Tibial artery (tissue), 4 donors: ENCODE measurements at regions not wholly inside any gene's neighbourhood (a gene's known extent, or its start where the extent isn't known, plus 50 kb on each side); places are given as distances from the start of the nearest gene placed in this dataset.

Experiments used
- DNase-seq, 2 donors: peaks; one replicate each; pipeline ENCODE4 v3.0.0-alpha.2; 2019
- H3K27ac ChIP-seq, 2 donors: fragments of 200-600 bp; sonication (generic) in 1 of 2; 1 replicate in 1 of 2; 2 replicates in 1 of 2; pipeline ENCODE4 v1.5.1; 2018 to 2019; ENCODE audit warnings: mild to moderate bottlenecking in 1 of 2
- H3K27me3 ChIP-seq, 2 donors: fragments of 200-600 bp; sonication (generic) in 1 of 2; one replicate each; pipeline versions ENCODE4 v1.5.1 to v1.6.0; 2016 to 2019
- H3K36me3 ChIP-seq, 3 donors: fragments of 200-600 bp; sonication (generic) in 2 of 3; one replicate each; pipeline ENCODE4 v1.5.1; 2016 to 2019; ENCODE audit warnings: mild to moderate bottlenecking in 2 of 3
- H3K4me1 ChIP-seq, 4 donors: fragments of 200-600 bp; sonication (generic) in 2 of 4; 1 replicate in 3 of 4; 2 replicates in 1 of 4; pipeline ENCODE4 v1.5.1; 2016 to 2019
- H3K4me3 ChIP-seq, 2 donors: fragments of 200-600 bp; sonication (generic) in 1 of 2; 1 replicate in 1 of 2; 2 replicates in 1 of 2; pipeline ENCODE4 v1.5.1; 2018 to 2019; ENCODE audit warnings: mild to moderate bottlenecking in 2 of 2
- H3K9me3 ChIP-seq, 3 donors: fragments of 200-600 bp; sonication (generic) in 1 of 3; one replicate each; pipeline ENCODE4 v1.5.1; 2016 to 2019
- CTCF ChIP-seq, 2 experiments: fragments of 200-600 bp in 1 of 2; fragments of 450-650 bp in 1 of 2; IDR thresholded peaks; one replicate each; pipeline ENCODE4 v1.5.1; 2017 to 2019; ENCODE audit warnings: antibody characterized with exemption in 2 of 2, mild to moderate bottlenecking in 1 of 2, moderate library complexity in 1 of 2
- intact Hi-C: fragments of 100-400 bp; cut with DNase I; formaldehyde crosslinking; loops from one replicate; pipeline ENCODE4 v1.15.0; 2023; ENCODE audit warnings: low total_unique reads

GRCh38 chr4:25527034-25527433 lies 128.6 kb upstream of the SLC34A2 start:
- intact Hi-C loops = no loop called here
- no peaks in the 10 kb centered on the region for H3K27me3 ChIP-seq
- no peaks in the 10 kb centered on the region for H3K36me3 ChIP-seq
- no peak overlapping the region for H3K27ac ChIP-seq
- no peak for TF ChIP-seq CTCF (IDR thresholded peaks at IDR 0.05)
- DNase-seq = no peak
- no peaks in the 10 kb centered on the region for H3K4me1 ChIP-seq
- no peaks in the 10 kb centered on the region for H3K9me3 ChIP-seq
- H3K4me3 ChIP-seq = no peak overlapping the region

- no peak for DNase-seq
- intact Hi-C loops = no loop called here
- H3K4me1 ChIP-seq = no peaks in the 10 kb centered on the region
- no peak overlapping the region for H3K4me3 ChIP-seq
- no peak for TF ChIP-seq CTCF (IDR thresholded peaks at IDR 0.05)
- no peaks in the 10 kb centered on the region for H3K9me3 ChIP-seq
- H3K27ac ChIP-seq = no peak overlapping the region
- no peaks in the 10 kb centered on the region for H3K36me3 ChIP-seq
- H3K27me3 ChIP-seq = no peaks in the 10 kb centered on the region
These were observed 127.3 kb upstream of the SLC34A2 start for GRCh38 chr4:25528391-25528790.

- Histone ChIP-seq H3K9me3 (no peaks in the 10 kb centered on the region), H3K4me1 (no peaks in the 10 kb centered on the region), H3K36me3 (no peaks in the 10 kb centered on the region), H3K4me3 (no peak overlapping the region), H3K27ac (no peak overlapping the region), H3K27me3 (no peaks in the 10 kb centered on the region)
- no peak for DNase-seq
- no peak for TF ChIP-seq CTCF (IDR thresholded peaks at IDR 0.05)
- intact Hi-C loops = no loop called here
These were observed 124.4 kb upstream of the SLC34A2 start for GRCh38 chr4:25531272-25531671.

- TF ChIP-seq CTCF (IDR thresholded peaks at IDR 0.05) = no peak
- Histone ChIP-seq H3K9me3 (no peaks in the 10 kb centered on the region), H3K36me3 (no peaks in the 10 kb centered on the region), H3K4me1 (no peaks in the 10 kb centered on the region), H3K4me3 (no peak overlapping the region), H3K27me3 (no peaks in the 10 kb centered on the region), H3K27ac (no peak overlapping the region)
- intact Hi-C loops = no loop called here
- DNase-seq = no peak
These were observed 123.1 kb upstream of the SLC34A2 start for GRCh38 chr4:25532591-25532990.

GRCh38 chr4:25533256-25533655 lies 122.4 kb upstream of the SLC34A2 start:
- Histone ChIP-seq H3K27ac (no peak overlapping the region), H3K27me3 (no peaks in the 10 kb centered on the region), H3K4me1 (no peaks in the 10 kb centered on the region), H3K9me3 (no peaks in the 10 kb centered on the region), H3K4me3 (no peak overlapping the region), H3K36me3 (no peaks in the 10 kb centered on the region)
- intact Hi-C loops = no loop called here
- no peak for DNase-seq
- TF ChIP-seq CTCF (IDR thresholded peaks at IDR 0.05) = no peak

- no peak for DNase-seq
- H3K4me3 ChIP-seq = no peak overlapping the region
- no peaks in the 10 kb centered on the region for H3K4me1 ChIP-seq
- no peak overlapping the region for H3K27ac ChIP-seq
- intact Hi-C loops = no loop called here
- H3K36me3 ChIP-seq = no peaks in the 10 kb centered on the region
- H3K9me3 ChIP-seq = no peaks in the 10 kb centered on the region
- no peak for TF ChIP-seq CTCF (IDR thresholded peaks at IDR 0.05)
- H3K27me3 ChIP-seq = no peaks in the 10 kb centered on the region
These were observed 120.4 kb upstream of the SLC34A2 start for GRCh38 chr4:25535278-25535677.
